ENCODE measurements at regions not wholly inside any gene's neighbourhood (a gene's known extent, or its start where the extent isn't known, plus 50 kb on each side); places are given as distances from the start of the nearest gene placed in this dataset.
"Not testable (repeated sequence)": the region's sequence is repeated elsewhere in the genome, so short reads cannot be mapped to it uniquely, and the experiment has no call there.

GRCh38 chr13:33560726-33561125, 257.2 kb upstream of the RFC3 start:
- Histone ChIP-seq H3K4me2 (ENCODE audit: low read length) (no peak overlapping the region), H2BK5ac (ENCODE audit: low read length) (no peak overlapping the region), H2BK15ac (replicated peaks; ENCODE audit: low read depth) (no peak overlapping the region), H3K79me2 (ENCODE audit: control insufficient read depth, insufficient read depth, low read length) (no peaks in the 10 kb centered on the region), H2AK5ac (ENCODE audit: low read length) (no peak overlapping the region), H4K8ac (ENCODE audit: low read depth, low read length) (no peak overlapping the region), H2BK120ac (ENCODE audit: low read depth, low read length) (no peak overlapping the region), H4K5ac (ENCODE audit: low read length) (no peak overlapping the region), H3K79me1 (ENCODE audit: low read length) (no peaks in the 10 kb centered on the region), H3K27ac (ENCODE audit: low read depth, low read length) (no peak overlapping the region), H3K4ac (ENCODE audit: low read depth, low read length) (no peak overlapping the region), H3K36me3 (ENCODE audit: control insufficient read depth, insufficient read depth, low read length) (no peaks in the 10 kb centered on the region), H3K27me3 (ENCODE audit: insufficient read depth, low read length, poor library complexity) (no peaks in the 10 kb centered on the region), H3K56ac (ENCODE audit: low read length) (no peak overlapping the region), H3K4me1 (ENCODE audit: control insufficient read depth, low read depth, low read length) (no peaks in the 10 kb centered on the region), H3K4me3 (ENCODE audit: low read length) (no peak overlapping the region), H3K9ac (ENCODE audit: low read length) (no peak overlapping the region), H3K18ac (ENCODE audit: low read length) (no peak overlapping the region), H3K23ac (ENCODE audit: low read length) (no peak overlapping the region)
- DNase-seq, result no peak

DNA sequence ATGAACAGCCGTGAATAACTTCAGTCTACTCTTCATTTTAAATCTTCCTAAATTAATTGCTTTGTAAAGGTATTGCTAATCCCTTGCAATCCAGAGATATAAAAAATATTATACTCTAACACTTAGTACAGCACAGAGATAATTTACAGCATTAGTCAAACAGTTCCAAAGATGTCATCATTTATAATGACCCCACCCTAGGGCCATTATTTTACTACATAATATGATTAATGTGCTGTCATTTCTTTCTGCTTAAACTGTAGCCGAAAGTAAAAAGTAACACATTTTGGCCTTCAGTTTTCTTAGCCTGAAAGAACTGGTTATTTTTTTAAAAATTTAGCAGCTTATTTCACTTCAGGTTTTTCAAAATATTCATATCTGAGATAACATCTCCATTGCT, 256.3 kb upstream of the RFC3 start:
- Histone ChIP-seq H4K8ac (ENCODE audit: low read depth, low read length) (no peak overlapping the region), H3K27me3 (ENCODE audit: insufficient read depth, low read length, poor library complexity) (no peaks in the 10 kb centered on the region), H3K18ac (ENCODE audit: low read length) (no peak overlapping the region), H2BK120ac (ENCODE audit: low read depth, low read length) (no peak overlapping the region), H3K4me3 (ENCODE audit: low read length) (no peak overlapping the region), H2BK15ac (replicated peaks; ENCODE audit: low read depth) (no peak overlapping the region), H3K23ac (ENCODE audit: low read length) (no peak overlapping the region), H3K4me1 (ENCODE audit: control insufficient read depth, low read depth, low read length) (no peaks in the 10 kb centered on the region), H3K79me1 (ENCODE audit: low read length) (no peaks in the 10 kb centered on the region), H2AK5ac (ENCODE audit: low read length) (no peak overlapping the region), H3K36me3 (ENCODE audit: control insufficient read depth, insufficient read depth, low read length) (no peaks in the 10 kb centered on the region), H4K5ac (ENCODE audit: low read length) (no peak overlapping the region), H3K27ac (ENCODE audit: low read depth, low read length) (no peak overlapping the region), H3K9ac (ENCODE audit: low read length) (no peak overlapping the region), H3K79me2 (ENCODE audit: control insufficient read depth, insufficient read depth, low read length) (no peaks in the 10 kb centered on the region), H3K4me2 (ENCODE audit: low read length) (no peak overlapping the region), H2BK5ac (ENCODE audit: low read length) (no peak overlapping the region), H3K4ac (ENCODE audit: low read depth, low read length) (no peak overlapping the region), H3K56ac (ENCODE audit: low read length) (no peak overlapping the region)
- DNase-seq, result no peak
- WGBS (ENCODE audit: extremely low coverage, insufficient coverage, low lambda C conversion rate), result no CpG with 5 or more reads among the region's 2 CpGs

DNA sequence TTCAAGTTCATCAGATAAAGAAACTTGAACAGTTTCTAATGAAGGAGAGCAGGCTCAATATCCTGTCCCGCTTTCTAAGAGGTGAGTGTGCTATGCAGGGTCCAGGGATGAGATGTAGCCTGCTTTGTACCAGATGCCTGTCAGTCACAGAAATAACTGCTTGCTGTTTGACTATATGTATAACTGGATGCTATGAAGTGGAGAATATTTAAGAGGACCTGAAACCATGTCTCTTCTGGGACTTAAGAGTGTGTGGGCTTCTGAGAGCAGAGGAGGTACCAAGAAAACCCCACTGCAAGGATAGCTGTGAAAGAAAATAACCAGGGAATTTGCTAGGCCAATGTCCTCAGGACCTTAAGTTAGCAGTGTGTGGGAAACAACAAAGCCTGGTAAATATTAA, 246.3 kb upstream of the RFC3 start:
- Histone ChIP-seq H2BK120ac (ENCODE audit: low read depth, low read length) (no peak overlapping the region), H3K56ac (ENCODE audit: low read length) (no peak overlapping the region), H3K79me2 (ENCODE audit: control insufficient read depth, insufficient read depth, low read length) (no peaks in the 10 kb centered on the region), H3K4me1 (ENCODE audit: control insufficient read depth, low read depth, low read length) (no peaks in the 10 kb centered on the region), H3K18ac (ENCODE audit: low read length) (no peak overlapping the region), H3K27ac (ENCODE audit: low read depth, low read length) (no peak overlapping the region), H3K4ac (ENCODE audit: low read depth, low read length) (no peak overlapping the region), H3K23ac (ENCODE audit: low read length) (no peak overlapping the region), H3K79me1 (ENCODE audit: low read length) (no peaks in the 10 kb centered on the region), H3K36me3 (ENCODE audit: control insufficient read depth, insufficient read depth, low read length) (no peaks in the 10 kb centered on the region), H2BK5ac (ENCODE audit: low read length) (no peak overlapping the region), H3K9ac (ENCODE audit: low read length) (no peak overlapping the region), H4K5ac (ENCODE audit: low read length) (no peak overlapping the region), H4K8ac (ENCODE audit: low read depth, low read length) (no peak overlapping the region), H2AK5ac (ENCODE audit: low read length) (no peak overlapping the region), H2BK15ac (replicated peaks; ENCODE audit: low read depth) (no peak overlapping the region), H3K4me2 (ENCODE audit: low read length) (no peak overlapping the region), H3K27me3 (ENCODE audit: insufficient read depth, low read length, poor library complexity) (no peaks in the 10 kb centered on the region), H3K4me3 (ENCODE audit: low read length) (no peak overlapping the region)
- WGBS (ENCODE audit: extremely low coverage, insufficient coverage, low lambda C conversion rate), result no CpG with 5 or more reads among the region's 1 CpG
- no peak for DNase-seq

DNA sequence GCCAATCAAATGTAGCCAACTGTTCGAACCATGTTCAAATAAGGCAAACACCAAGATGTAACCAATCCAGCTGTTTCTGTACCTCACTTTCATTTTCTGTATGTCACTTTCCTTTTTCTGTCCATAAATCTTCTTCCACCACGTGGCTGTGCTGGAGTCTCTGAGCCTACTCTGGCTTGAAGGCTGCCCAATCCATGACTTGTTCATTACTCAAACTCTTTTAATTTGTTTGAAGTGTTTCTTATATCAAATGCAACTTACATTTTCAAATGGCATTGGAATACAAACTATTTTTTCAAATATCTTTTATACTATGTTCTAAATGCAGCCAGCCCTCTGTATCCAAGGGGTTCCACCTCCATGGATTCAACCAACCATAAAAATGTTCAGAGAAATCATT, 245.6 kb upstream of the RFC3 start:
- not testable (repeated sequence) for H2BK5ac ChIP-seq (ENCODE audit: low read length); H3K4me1 ChIP-seq (ENCODE audit: control insufficient read depth, low read depth, low read length); H3K4ac ChIP-seq (ENCODE audit: low read depth, low read length); H4K8ac ChIP-seq (ENCODE audit: low read depth, low read length); H3K23ac ChIP-seq (ENCODE audit: low read length); H2BK15ac ChIP-seq (replicated peaks; ENCODE audit: low read depth); H3K4me3 ChIP-seq (ENCODE audit: low read length); H3K79me2 ChIP-seq (ENCODE audit: control insufficient read depth, insufficient read depth, low read length); H4K5ac ChIP-seq (ENCODE audit: low read length); DNase-seq; H3K36me3 ChIP-seq (ENCODE audit: control insufficient read depth, insufficient read depth, low read length); H2BK120ac ChIP-seq (ENCODE audit: low read depth, low read length); H3K9ac ChIP-seq (ENCODE audit: low read length); H3K27me3 ChIP-seq (ENCODE audit: insufficient read depth, low read length, poor library complexity); H3K27ac ChIP-seq (ENCODE audit: low read depth, low read length); H2AK5ac ChIP-seq (ENCODE audit: low read length); H3K56ac ChIP-seq (ENCODE audit: low read length); H3K18ac ChIP-seq (ENCODE audit: low read length); H3K4me2 ChIP-seq (ENCODE audit: low read length); H3K79me1 ChIP-seq (ENCODE audit: low read length)
- WGBS (ENCODE audit: extremely low coverage, insufficient coverage, low lambda C conversion rate), result no CpG with 5 or more reads among the region's 2 CpGs

- H3K4me2 ChIP-seq (ENCODE audit: low read length), result no peak overlapping the region
- H3K56ac ChIP-seq (ENCODE audit: low read length), result no peak overlapping the region
- no peaks in the 10 kb centered on the region for H3K79me2 ChIP-seq (ENCODE audit: control insufficient read depth, insufficient read depth, low read length)
- H3K36me3 ChIP-seq (ENCODE audit: control insufficient read depth, insufficient read depth, low read length), result no peaks in the 10 kb centered on the region
- no peak overlapping the region for H3K9ac ChIP-seq (ENCODE audit: low read length)
- no peak overlapping the region for H3K23ac ChIP-seq (ENCODE audit: low read length)
- no peak overlapping the region for H3K27ac ChIP-seq (ENCODE audit: low read depth, low read length)
- H3K4me3 ChIP-seq (ENCODE audit: low read length), result no peak overlapping the region
- no peak for DNase-seq
- no peak overlapping the region for H2BK5ac ChIP-seq (ENCODE audit: low read length)
- H4K5ac ChIP-seq (ENCODE audit: low read length), result no peak overlapping the region
- no peaks in the 10 kb centered on the region for H3K27me3 ChIP-seq (ENCODE audit: insufficient read depth, low read length, poor library complexity)
- H3K4me1 ChIP-seq (ENCODE audit: control insufficient read depth, low read depth, low read length), result no peaks in the 10 kb centered on the region
- WGBS (ENCODE audit: extremely low coverage, insufficient coverage, low lambda C conversion rate), result no CpG with 5 or more reads among the region's 1 CpG
- no peak overlapping the region for H2AK5ac ChIP-seq (ENCODE audit: low read length)
- H3K4ac ChIP-seq (ENCODE audit: low read depth, low read length), result no peak overlapping the region
- no peak overlapping the region for H2BK120ac ChIP-seq (ENCODE audit: low read depth, low read length)
- no peaks in the 10 kb centered on the region for H3K79me1 ChIP-seq (ENCODE audit: low read length)
- H3K18ac ChIP-seq (ENCODE audit: low read length), result no peak overlapping the region
- H2BK15ac ChIP-seq (replicated peaks; ENCODE audit: low read depth), result no peak overlapping the region
- no peak overlapping the region for H4K8ac ChIP-seq (ENCODE audit: low read depth, low read length)
Measured at GRCh38 chr13:33575378-33575777, 242.6 kb upstream of the RFC3 start.

DNA sequence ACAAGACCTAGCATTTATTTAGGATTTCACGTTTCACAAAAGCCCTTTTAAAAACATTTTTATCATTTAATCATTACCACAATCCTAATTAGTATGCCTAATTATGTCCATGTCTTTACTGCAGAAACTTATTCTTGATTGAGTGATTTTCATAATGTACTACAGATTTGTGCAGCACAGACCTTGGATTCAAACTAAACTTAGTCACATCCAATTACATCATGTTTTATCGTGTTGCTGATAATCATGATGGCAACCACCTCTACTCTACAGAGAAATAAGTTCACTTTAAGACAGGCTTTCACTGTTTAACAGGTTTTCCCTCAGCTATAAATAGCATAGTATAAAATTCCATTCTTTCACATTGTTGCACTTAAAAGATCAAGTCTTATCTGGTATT, 240.9 kb upstream of the RFC3 start:
- H3K4me1 ChIP-seq (ENCODE audit: control insufficient read depth, low read depth, low read length), result no peaks in the 10 kb centered on the region
- H3K27ac ChIP-seq (ENCODE audit: low read depth, low read length), result no peak overlapping the region
- H3K79me2 ChIP-seq (ENCODE audit: control insufficient read depth, insufficient read depth, low read length), result no peaks in the 10 kb centered on the region
- H2BK120ac ChIP-seq (ENCODE audit: low read depth, low read length), result no peak overlapping the region
- H2BK5ac ChIP-seq (ENCODE audit: low read length), result no peak overlapping the region
- DNase-seq, result no peak
- no peak overlapping the region for H3K4me2 ChIP-seq (ENCODE audit: low read length)
- H3K18ac ChIP-seq (ENCODE audit: low read length), result no peak overlapping the region
- no peak overlapping the region for H2AK5ac ChIP-seq (ENCODE audit: low read length)
- no peak overlapping the region for H3K4me3 ChIP-seq (ENCODE audit: low read length)
- no peaks in the 10 kb centered on the region for H3K79me1 ChIP-seq (ENCODE audit: low read length)
- no peak overlapping the region for H3K56ac ChIP-seq (ENCODE audit: low read length)
- 100% methylated on average over 1 of the region's 2 CpGs for WGBS (ENCODE audit: extremely low coverage, insufficient coverage, low lambda C conversion rate)
- no peak overlapping the region for H3K9ac ChIP-seq (ENCODE audit: low read length)
- no peak overlapping the region for H3K4ac ChIP-seq (ENCODE audit: low read depth, low read length)
- no peak overlapping the region for H4K5ac ChIP-seq (ENCODE audit: low read length)
- no peak overlapping the region for H2BK15ac ChIP-seq (replicated peaks; ENCODE audit: low read depth)
- no peaks in the 10 kb centered on the region for H3K36me3 ChIP-seq (ENCODE audit: control insufficient read depth, insufficient read depth, low read length)
- H4K8ac ChIP-seq (ENCODE audit: low read depth, low read length), result no peak overlapping the region
- H3K23ac ChIP-seq (ENCODE audit: low read length), result no peak overlapping the region
- H3K27me3 ChIP-seq (ENCODE audit: insufficient read depth, low read length, poor library complexity), result no peaks in the 10 kb centered on the region
